ENCODE measurements at regions not wholly inside any gene's neighbourhood (a gene's known extent, or its start where the extent isn't known, plus 50 kb on each side); places are given as distances from the start of the nearest gene placed in this dataset.

- TF ChIP-seq CTCF (IDR thresholded peaks at IDR 0.05; ENCODE audit: control extremely low read depth in 1 of 3, insufficient read depth in 1 of 3, low read depth in 1 of 3, low read length in 3 of 3) (no peak), POLR2A (IDR thresholded peaks at IDR 0.05; ENCODE audit: control extremely low read depth in 1 of 2, low read depth in 2 of 2, low read length in 2 of 2) (no peak), EP300 (IDR thresholded peaks at IDR 0.05; ENCODE audit: borderline replicate concordance in 1 of 2, low read depth in 2 of 2, low read length in 2 of 2) (no peak), CEBPB (IDR thresholded peaks at IDR 0.05; ENCODE audit: low read depth, low read length) (no peak), RAD21 (IDR thresholded peaks at IDR 0.05 in 1 of 2, conservative IDR thresholded peaks at IDR 0.05 in 1 of 2; ENCODE audit: low read depth in 2 of 2, low read length in 2 of 2) (no peak), RFX5 (IDR thresholded peaks at IDR 0.05; ENCODE audit: borderline replicate concordance, low read depth, low read length) (no peak), SAP30 (IDR thresholded peaks at IDR 0.05; ENCODE audit: insufficient read depth, insufficient replicate concordance, low read length) (no peak), EZH2 (IDR thresholded peaks at IDR 0.05; ENCODE audit: low read depth, low read length, severe bottlenecking) (no peak), POLR2AphosphoS5 (IDR thresholded peaks at IDR 0.05; ENCODE audit: low read depth, low read length) (no peak)
Observed at GRCh38 chr11:104538313-104538712, 359.9 kb downstream of the CASP12 start.

Data from H1 (cell line).